Cardiac fibroblast (primary cell): ENCODE measurements at regions not wholly inside any gene's neighbourhood (a gene's known extent, or its start where the extent isn't known, plus 50 kb on each side); places are given as distances from the start of the nearest gene placed in this dataset.

Experiments used
- DNase-seq, 2 donors: peaks; one replicate each; pipeline versions ENCODE4 v3.0.0 to v3.0.0-alpha.2; 2010; ENCODE audit warnings: low read depth in 2 of 2
- H3K4me3 ChIP-seq, 2 donors: replicated peaks in 1 of 2; 1 replicate in 1 of 2; 2 replicates in 1 of 2; pipeline ENCODE4 v1.5.1; 2011; ENCODE audit warnings: low read depth in 2 of 2, low read length in 2 of 2, mild to moderate bottlenecking in 2 of 2, moderate library complexity in 1 of 2
- TF ChIP-seq, protein P1 (sequence below): IDR thresholded peaks from one replicate; pipeline ENCODE4 v1.5.1; 2011; ENCODE audit warnings: low read depth, mild to moderate bottlenecking, low read length, inconsistent platforms

DNA sequence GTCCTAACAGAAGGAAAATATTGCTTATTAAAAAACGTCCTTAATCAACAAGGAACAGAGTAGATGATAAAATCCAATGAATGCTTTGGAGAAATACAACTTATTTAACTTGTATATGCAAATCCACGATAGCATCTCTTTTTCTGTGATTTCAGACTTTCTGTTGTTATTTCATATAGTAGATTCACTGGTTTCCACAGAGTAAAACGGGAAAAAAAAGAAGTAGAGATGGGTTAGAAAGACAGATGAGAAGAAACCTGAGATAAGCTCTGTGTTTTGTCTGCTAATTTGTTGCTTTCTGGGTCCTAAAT, 447.7 kb downstream of the RERGL start:
- no peak for DNase-seq
- TF ChIP-seq, protein P1, sequence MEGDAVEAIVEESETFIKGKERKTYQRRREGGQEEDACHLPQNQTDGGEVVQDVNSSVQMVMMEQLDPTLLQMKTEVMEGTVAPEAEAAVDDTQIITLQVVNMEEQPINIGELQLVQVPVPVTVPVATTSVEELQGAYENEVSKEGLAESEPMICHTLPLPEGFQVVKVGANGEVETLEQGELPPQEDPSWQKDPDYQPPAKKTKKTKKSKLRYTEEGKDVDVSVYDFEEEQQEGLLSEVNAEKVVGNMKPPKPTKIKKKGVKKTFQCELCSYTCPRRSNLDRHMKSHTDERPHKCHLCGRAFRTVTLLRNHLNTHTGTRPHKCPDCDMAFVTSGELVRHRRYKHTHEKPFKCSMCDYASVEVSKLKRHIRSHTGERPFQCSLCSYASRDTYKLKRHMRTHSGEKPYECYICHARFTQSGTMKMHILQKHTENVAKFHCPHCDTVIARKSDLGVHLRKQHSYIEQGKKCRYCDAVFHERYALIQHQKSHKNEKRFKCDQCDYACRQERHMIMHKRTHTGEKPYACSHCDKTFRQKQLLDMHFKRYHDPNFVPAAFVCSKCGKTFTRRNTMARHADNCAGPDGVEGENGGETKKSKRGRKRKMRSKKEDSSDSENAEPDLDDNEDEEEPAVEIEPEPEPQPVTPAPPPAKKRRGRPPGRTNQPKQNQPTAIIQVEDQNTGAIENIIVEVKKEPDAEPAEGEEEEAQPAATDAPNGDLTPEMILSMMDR: no peak
- no peak overlapping the region for H3K4me3 ChIP-seq

DNA sequence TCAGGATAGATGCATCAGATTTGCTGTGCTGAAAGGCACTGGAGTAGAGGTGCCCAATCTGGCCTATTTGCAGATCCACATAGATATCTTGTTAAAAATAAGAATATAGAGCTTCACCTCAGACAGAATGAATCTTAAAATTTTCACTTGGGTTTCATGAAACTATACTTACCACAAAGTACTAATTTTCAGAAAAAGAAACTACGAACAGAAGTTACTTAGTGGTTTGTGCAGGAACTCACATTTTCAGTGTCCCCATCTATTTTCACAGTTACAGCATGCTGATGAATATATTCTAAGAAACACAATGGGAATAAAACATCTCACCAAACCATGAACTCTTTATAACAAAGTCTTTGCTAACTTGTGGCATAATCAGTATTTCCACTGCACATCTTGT, 449.4 kb downstream of the RERGL start:
- H3K4me3 ChIP-seq: no peak overlapping the region
- TF ChIP-seq, protein P1: no peak
- DNase-seq: no peak

DNA sequence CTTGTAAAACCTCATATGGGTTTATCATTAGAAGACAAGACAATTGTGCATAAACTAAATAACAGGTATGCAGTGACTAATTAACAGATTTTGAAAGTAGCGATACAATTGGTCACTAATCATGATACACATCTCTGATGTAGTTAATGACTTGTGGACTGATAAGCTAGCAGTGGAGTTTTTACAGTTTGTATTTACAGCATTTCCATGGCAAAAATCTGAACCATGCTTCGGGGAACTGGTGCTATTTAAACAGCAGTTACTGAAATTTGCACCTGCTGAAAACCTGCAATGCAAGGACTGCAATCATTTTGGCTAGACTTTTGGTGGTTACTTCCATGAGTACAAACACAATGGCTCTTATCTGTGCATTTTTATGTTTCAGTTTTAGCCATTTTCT, 471.2 kb downstream of the RERGL start:
- DNase-seq: no peak
- TF ChIP-seq, protein P1: no peak
- no peak overlapping the region for H3K4me3 ChIP-seq

GRCh38 chr12:17609701-17610100, 480.3 kb downstream of the RERGL start:
- DNase-seq: no peak
- H3K4me3 ChIP-seq: no peak overlapping the region
- TF ChIP-seq, protein P1: no peak

- no peak overlapping the region for H3K4me3 ChIP-seq
- TF ChIP-seq, protein P1: no peak
- no peak for DNase-seq
Observed at GRCh38 chr12:17609153-17609552, 480.8 kb downstream of the RERGL start.

DNA sequence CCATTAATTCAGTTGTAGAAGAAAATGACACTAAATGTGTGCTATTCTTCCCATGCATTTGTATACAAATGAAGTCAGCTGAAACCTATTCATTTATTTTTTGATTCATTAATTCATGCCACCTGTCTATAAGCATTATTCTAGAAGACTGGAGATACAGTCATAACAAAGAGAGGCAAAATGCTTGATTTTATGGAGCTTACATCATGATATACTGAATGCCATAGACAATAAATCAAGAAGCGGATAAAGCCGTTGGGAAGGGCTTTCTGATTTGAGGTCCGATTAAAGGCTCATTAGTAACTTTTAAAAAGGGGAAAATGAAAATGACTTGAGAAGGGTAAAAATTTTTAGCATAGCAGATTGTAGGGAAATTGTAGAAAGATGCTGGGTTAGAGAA, 494.9 kb downstream of the RERGL start:
- no peak overlapping the region for H3K4me3 ChIP-seq
- TF ChIP-seq, protein P1: no peak
- no peak for DNase-seq

- TF ChIP-seq, protein P1: no peak
- DNase-seq: no peak
- no peak overlapping the region for H3K4me3 ChIP-seq
Observed at GRCh38 chr12:17593715-17594406, 496.1 kb downstream of the RERGL start.
